Endothelial cell (in vitro differentiated cells): ENCODE measurements at regions not wholly inside any gene's neighbourhood (a gene's known extent, or its start where the extent isn't known, plus 50 kb on each side); places are given as distances from the start of the nearest gene placed in this dataset.

ENCODE experiments used
- DNase-seq: peaks from one replicate; pipeline ENCODE4 v3.0.0; 2021; ENCODE audit warnings: low spot score
- H3K27ac Mint-ChIP-seq: one replicate; pipeline ENCODE4 v1.8.0; 2021; ENCODE audit warnings: mixed read lengths, inconsistent platforms; ENCODE audit not compliant: unreplicated experiment
- H3K27me3 Mint-ChIP-seq: one replicate; pipeline ENCODE4 v1.8.0; 2021; ENCODE audit warnings: mild to moderate bottlenecking, moderate library complexity, mixed read lengths, inconsistent platforms; ENCODE audit not compliant: unreplicated experiment
- H3K36me3 Mint-ChIP-seq: one replicate; pipeline ENCODE4 v1.8.0; 2021; ENCODE audit warnings: mild to moderate bottlenecking, low read depth, mixed read lengths, inconsistent platforms; ENCODE audit not compliant: unreplicated experiment
- H3K4me1 Mint-ChIP-seq: one replicate; pipeline ENCODE4 v1.8.0; 2021; ENCODE audit warnings: mild to moderate bottlenecking, mixed read lengths, inconsistent platforms; ENCODE audit not compliant: unreplicated experiment
- H3K4me3 Mint-ChIP-seq: one replicate; pipeline ENCODE4 v1.8.0; 2021; ENCODE audit warnings: mild to moderate bottlenecking, mixed read lengths, inconsistent platforms; ENCODE audit not compliant: unreplicated experiment
- H3K9me3 Mint-ChIP-seq: one replicate; pipeline ENCODE4 v1.8.0; 2021; ENCODE audit warnings: mixed read lengths, inconsistent platforms; ENCODE audit not compliant: unreplicated experiment
- CTCF ChIP-seq: fragments of 200-600 bp; sonication (generic); IDR thresholded peaks from one replicate; pipeline ENCODE4 v1.5.0; 2021; ENCODE audit warnings: antibody characterized with exemption; ENCODE audit not compliant: unreplicated experiment

GRCh38 chr3:141425523-141426233 lies 57.4 kb downstream of the ZBTB38 start:
- Mint-ChIP-seq H3K27ac (no peak overlapping the region), H3K9me3 (no peaks in the 10 kb centered on the region), H3K36me3 (peaks cover 4% of the 10 kb centered on the region), H3K27me3 (peaks cover 3% of the 10 kb centered on the region), H3K4me3 (no peak overlapping the region), H3K4me1 (peaks cover 10% of the 10 kb centered on the region)
- no peak for TF ChIP-seq CTCF
- no peak for DNase-seq

- no peak overlapping the region for H3K4me3 Mint-ChIP-seq
- peaks cover 10% of the 10 kb centered on the region for H3K4me1 Mint-ChIP-seq
- peaks cover 3% of the 10 kb centered on the region for H3K27me3 Mint-ChIP-seq
- peak overlapping the region; percentile 25 for H3K27ac Mint-ChIP-seq
- H3K36me3 Mint-ChIP-seq = peaks cover 4% of the 10 kb centered on the region
- TF ChIP-seq CTCF = no peak
- DNase-seq = no peak
- H3K9me3 Mint-ChIP-seq = no peaks in the 10 kb centered on the region
Observed at GRCh38 chr3:141426404-141427034, 58.2 kb downstream of the ZBTB38 start.

- Mint-ChIP-seq H3K9me3 (no peaks in the 10 kb centered on the region), H3K4me3 (no peak overlapping the region), H3K36me3 (peaks cover 4% of the 10 kb centered on the region), H3K27me3 (peaks cover 3% of the 10 kb centered on the region), H3K27ac (no peak overlapping the region), H3K4me1 (peaks cover 10% of the 10 kb centered on the region)
- no peak for TF ChIP-seq CTCF
- no peak for DNase-seq
Observed at GRCh38 chr3:141427764-141428163, 59.1 kb upstream of the RASA2 start.

GRCh38 chr3:141429371-141430035 lies 57.3 kb upstream of the RASA2 start:
- peaks cover 4% of the 10 kb centered on the region for H3K36me3 Mint-ChIP-seq
- no peak overlapping the region for H3K4me3 Mint-ChIP-seq
- H3K9me3 Mint-ChIP-seq = no peaks in the 10 kb centered on the region
- TF ChIP-seq CTCF = no peak
- no peak overlapping the region for H3K27ac Mint-ChIP-seq
- no peak for DNase-seq
- peaks cover 10% of the 10 kb centered on the region for H3K4me1 Mint-ChIP-seq
- H3K27me3 Mint-ChIP-seq = peaks cover 3% of the 10 kb centered on the region

GRCh38 chr3:141430316-141430715 lies 56.5 kb upstream of the RASA2 start:
- peaks cover 4% of the 10 kb centered on the region for H3K36me3 Mint-ChIP-seq
- H3K27ac Mint-ChIP-seq = no peak overlapping the region
- H3K9me3 Mint-ChIP-seq = no peaks in the 10 kb centered on the region
- H3K4me3 Mint-ChIP-seq = no peak overlapping the region
- H3K4me1 Mint-ChIP-seq = peaks cover 10% of the 10 kb centered on the region
- H3K27me3 Mint-ChIP-seq = peaks cover 3% of the 10 kb centered on the region
- DNase-seq = no peak
- TF ChIP-seq CTCF = no peak
